HG02938 (cell line): ENCODE measurements at regions not wholly inside any gene's neighbourhood (a gene's known extent, or its start where the extent isn't known, plus 50 kb on each side); places are given as distances from the start of the nearest gene placed in this dataset.
"Not testable (repeated sequence)": the region's sequence is repeated elsewhere in the genome, so short reads cannot be mapped to it uniquely, and the experiment has no call there.

Source experiments
- ATAC-seq: cut with Tn5 transposase; IDR thresholded peaks from one replicate; pipeline ENCODE4 v1.9.1; 2021; ENCODE audit warnings: mild to moderate bottlenecking, moderate library complexity; ENCODE audit not compliant: unreplicated experiment

- no peak for ATAC-seq
Measured at GRCh38 chr9:129561594-129562281, 59.2 kb downstream of the C9orf50 start.

DNA sequence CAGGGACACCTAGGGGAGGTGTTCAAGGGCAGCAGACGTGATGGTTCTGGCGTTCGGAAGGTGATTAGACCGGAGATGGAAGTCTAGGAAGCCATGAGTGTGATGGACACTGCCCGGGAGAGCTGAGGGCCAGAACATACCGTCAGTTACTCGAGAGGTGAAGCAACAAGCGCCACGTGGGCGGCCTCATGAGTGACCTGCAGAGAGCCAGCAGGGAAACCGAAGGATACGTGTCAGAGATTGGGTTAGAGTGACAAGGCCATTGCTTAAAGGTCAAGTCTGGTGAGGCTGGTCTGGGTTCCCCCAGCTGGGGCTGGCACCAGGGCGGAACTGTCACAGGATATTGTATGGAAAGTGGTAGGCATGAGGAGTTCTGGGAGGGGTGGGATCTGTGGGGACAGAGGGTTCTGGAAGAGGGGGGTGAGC lies 60.0 kb downstream of the C9orf50 start:
- ATAC-seq = no peak

DNA sequence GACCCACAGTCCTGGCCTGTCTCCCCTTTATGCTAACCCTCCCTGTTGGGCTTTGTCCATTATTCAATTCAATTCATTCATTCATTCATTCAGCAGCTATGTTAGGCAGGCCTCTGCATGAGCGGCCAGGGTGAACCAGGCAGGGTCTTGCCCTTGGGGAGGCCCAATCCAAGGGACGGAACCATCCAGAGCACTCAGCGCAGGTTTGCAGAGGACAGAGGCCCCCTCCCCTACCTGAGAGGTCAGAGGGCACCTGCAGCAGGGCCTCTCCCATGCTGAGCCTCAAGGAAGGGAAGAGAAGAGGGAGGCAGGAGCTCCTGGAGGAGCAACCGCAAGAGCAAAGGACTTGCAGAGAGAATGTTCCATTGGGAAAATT lies 61.4 kb downstream of the C9orf50 start:
- ATAC-seq = no peak

DNA sequence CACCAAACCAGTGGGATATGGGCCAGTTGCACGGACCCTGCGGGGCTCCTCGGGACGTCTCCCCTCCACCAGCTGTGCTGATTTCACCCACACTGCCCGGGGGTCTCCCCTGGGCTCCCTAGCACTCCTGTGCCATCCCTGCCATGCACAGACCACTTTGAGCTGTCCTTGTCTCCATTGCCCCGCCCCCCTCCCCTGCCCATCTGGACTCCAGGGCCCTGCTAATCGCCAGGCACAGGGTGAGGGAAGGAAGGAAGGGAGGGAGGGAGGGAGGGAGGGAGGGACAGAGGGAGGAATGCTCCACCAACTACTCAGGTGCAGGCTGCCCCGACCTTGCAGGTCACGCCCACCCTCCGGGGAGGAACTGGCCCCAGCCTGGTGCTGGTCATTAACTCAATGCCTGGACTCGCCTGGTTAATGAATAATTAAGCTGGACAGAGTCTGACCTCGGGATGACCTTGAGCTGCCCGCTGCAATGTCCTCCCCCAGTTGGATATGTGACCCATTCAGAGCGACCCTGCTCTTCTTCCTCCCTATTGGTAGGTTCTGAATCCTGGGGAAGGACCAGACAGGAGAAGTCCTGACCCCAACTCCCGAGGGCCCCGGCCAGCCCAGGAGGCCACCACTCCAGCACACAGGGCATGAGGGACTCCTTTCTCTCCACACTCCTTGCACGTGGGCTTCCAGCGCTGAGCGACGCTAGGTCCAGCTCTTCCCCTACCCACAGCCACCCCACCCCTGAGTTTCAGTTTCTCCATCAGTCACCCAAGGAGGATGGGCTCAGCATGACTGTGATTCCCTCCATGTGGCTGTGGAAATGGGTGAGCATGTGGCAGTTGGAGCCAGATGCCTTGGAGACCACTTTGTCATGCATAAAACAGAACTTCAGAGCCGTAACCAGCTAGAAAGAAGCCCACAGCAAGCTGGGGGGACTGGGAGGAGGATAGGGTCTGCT lies 62.1 kb downstream of the C9orf50 start:
- ATAC-seq = no peak

GRCh38 chr9:129558063-129558550 lies 62.8 kb downstream of the C9orf50 start:
- ATAC-seq = no peak

DNA sequence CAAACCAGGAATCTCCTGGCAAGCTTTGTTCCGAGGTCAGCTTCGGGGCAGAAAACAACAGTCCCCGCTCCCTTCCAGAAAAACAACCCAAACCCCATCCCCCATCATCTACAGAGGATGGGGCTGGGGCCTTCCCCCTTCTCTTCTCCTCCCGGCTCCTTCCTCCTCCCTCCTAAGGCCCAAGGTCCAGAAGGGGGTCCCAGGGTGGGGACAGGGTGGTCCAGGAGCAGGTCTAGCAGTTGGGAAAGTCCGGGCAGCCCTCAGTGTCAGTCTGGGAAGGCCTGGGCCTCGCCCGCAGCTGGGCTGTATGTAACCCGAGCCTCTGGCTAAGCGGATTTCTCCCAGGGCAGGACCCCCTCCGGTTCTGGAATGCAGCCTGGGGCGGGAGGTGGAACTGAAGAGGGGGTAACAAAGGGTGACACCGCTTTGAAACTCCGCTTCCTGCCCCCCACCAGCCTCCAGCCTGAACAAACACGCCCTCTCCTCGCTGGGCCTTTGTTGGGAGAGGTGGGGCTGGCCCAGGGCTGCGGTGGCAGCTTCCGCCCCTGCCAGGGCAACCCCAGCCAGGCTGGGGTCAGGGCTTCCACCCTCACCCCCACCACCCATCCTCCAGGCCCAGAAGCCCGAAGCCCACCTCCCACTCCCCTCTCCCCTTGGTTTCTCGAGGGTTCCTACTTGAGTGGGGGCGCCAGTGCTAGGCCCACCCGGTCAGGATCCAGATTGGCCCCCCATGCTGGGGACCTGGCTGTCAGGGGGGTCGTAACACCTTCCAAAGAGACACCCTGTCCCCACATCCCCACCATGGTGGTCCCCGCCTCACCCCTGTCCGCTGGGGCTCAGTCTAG lies 63.5 kb downstream of the C9orf50 start:
- ATAC-seq = no peak

DNA sequence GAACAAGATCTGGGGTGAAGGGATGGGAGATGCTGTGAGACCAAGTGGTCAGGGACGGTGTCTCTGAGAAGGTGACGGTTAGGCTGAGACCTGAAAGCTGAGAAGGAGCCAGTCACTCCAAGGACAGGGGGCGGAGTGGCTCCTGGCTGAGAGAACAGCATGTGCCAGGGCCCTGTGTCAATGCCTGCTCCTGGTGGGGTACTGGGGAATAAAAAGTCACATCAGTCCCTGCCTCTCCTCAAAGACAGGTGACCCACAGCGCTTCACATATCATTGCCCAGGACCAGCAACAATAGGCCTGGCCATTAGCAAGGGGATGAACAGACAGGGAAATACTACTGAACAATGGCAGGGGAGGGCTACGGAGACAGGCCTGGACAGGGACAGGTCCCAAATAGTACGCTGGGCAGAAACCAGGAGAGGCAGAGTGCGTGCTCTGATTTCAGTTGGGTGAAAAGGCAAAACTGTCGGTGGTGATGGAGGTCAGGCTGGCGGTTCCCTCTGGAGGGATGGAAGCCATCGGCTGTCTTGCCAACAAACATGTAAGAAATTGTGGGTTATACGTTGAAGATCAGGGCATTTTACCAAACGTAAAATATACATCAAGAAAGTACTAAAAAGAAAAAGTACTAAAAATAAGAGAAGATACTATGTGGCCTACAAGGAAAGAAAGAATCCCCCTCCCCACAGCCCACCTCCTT lies 64.3 kb downstream of the C9orf50 start:
- ATAC-seq = no peak

- ATAC-seq = no peak
Measured at GRCh38 chr9:129555512-129556215, 65.2 kb downstream of the C9orf50 start.

DNA sequence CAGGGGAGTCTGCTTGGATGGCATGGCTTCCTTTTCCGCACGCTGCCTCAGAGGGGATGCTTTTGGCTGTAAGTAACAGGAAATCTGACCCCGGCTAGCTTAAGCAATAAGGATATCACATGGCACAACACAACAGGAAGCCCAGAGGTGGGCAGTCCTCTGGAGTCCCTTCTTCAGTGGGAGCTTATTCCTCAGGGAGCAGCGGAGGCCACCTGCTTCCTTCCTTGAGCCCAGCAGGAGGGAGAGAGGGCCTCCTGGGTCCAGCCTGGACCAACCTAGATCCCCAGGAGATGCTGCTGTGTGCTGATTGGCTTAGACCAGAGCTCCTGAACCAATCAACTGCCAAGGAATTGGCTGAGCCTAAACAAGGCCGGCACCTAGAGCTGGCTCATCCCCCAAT lies 66.3 kb downstream of the C9orf50 start:
- ATAC-seq = no peak

DNA sequence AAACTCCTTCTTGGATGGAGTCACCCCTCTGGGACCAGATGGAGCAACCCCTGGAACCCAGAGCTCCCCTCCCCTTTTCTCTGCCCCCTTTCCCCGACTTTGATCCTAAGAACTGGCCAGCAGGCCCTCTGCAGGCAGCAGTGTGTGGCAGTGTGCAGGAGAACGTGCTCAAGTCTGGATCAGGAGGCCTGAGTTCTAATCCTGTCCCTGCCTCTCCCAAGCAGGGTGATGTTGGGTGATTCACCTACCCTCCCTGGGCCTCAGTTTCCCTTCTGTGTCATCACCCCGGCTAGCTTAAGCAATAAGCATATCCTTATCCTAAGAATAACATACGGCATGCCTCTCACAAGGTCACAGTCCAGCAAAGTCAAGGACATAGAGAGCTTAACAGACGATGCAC lies 67.6 kb downstream of the C9orf50 start:
- no peak for ATAC-seq

- no peak for ATAC-seq
Measured at GRCh38 chr9:129552064-129552463, 68.8 kb downstream of the C9orf50 start.

- ATAC-seq = no peak
Measured at GRCh38 chr9:129551393-129551973, 69.4 kb downstream of the C9orf50 start.

DNA sequence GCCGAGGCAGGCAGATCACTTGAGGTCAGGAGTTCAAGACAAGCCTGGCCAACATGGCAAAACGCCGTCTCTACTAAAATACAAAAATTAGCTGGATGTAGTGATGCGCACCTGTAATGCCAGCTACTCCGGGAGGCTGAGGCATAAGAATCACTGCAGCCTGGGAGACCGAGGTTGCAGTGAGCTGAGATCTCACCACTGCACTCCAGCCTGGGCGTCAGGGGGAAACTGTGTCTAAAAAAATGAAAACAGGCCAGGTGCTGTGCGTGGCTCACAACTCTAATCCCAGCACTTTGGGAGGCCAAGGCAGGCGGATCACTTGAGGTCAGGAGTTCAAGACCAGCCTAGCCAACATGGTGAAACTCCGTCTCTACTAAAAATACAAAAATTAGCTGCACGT lies 69.9 kb downstream of the C9orf50 start:
- not testable (repeated sequence) for ATAC-seq

DNA sequence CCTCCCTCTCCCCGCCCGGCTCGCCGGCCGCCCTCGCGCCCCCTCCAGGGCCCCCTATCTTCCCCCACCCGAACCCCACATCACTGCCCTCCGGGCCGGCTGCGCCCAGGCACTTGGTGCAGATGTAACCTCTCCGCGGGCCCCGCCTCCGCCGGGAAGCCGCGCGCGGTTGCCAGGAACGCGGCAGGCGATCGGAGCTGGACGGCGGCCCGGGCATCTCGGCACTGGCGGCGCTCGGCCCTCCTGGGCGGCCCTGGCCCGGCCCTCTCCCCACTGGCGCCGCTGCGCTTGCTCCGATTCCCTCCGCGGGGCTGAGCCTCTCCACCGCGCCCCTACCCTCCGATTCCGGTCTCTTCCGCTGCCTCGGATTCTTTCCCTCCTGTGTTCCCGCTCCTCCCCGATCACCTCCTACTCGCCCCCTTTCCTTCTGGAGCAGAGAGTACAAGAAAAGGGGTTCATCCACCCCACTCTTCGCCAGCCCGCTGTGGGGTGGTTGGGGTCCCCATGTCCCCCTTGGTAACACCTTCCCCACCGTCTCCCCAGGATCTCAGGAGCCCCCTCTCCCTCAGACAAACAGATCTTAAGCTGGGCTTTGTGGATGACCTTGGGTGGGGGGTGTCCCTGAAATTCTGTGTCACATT lies 70.6 kb downstream of the C9orf50 start:
- no peak for ATAC-seq

DNA sequence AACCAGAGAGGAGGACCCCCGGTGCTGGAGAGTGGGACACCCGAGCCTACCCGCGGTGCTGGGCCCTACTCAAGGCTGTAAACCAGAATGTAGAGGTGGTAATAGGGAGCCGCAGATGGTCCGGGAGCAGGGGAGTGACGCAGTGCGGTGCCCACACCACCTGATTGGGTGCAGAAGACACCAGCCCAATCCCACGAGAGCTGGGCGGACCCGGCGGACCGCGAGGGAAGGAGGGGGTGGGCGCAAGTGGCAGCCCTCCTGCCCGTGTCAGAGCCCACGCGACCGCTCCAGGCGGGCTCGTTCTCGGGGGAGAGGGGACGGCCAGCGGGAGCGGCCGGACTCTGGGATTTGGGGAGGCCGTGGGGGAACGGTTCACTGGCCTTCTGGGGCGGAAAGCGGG lies 71.2 kb downstream of the C9orf50 start:
- ATAC-seq = no peak

GRCh38 chr9:129549139-129549538 lies 71.8 kb downstream of the C9orf50 start:
- no peak for ATAC-seq

DNA sequence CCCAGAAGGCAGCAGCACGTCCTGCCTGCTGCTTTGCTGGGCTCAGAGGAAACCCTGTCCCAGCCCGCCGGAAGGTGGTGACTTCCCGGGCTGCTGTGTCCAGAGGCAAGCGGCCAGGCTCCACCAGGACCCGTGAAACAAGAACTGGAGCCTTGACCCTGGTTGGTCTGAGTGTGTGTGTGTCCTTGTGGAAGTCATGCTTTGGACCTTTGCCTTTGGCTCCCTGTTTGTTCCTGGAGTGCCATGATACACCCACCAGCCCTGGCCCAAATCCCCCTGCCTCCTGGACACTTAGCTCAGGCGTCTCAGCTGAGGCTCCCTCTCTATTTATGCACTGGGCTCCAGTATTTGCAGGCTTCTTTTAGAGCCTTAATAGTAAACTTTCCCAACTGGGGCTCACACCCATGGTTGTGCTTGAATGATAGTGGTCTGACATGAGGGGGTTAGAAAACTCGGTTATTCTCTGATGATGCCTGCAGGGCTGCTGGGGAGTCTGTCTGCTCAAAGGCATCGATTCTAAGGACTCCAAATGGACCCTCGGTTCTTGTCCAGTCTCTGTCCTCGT lies 72.2 kb downstream of the C9orf50 start:
- ATAC-seq = no peak

GRCh38 chr9:129547869-129548570 lies 72.9 kb downstream of the C9orf50 start:
- ATAC-seq = no peak
